H1 (cell line): ENCODE measurements at regions not wholly inside any gene's neighbourhood (a gene's known extent, or its start where the extent isn't known, plus 50 kb on each side); places are given as distances from the start of the nearest gene placed in this dataset.
A peak's percentile ranks its signal among the peaks of the same experiment; 100 is the strongest.

Experiments
- CTCF ChIA-PET: fragments of 300-600 bp; sonication (Branson Sonifier 250); formaldehyde crosslinking; loops from one replicate; lab custom pipeline; 2021; ENCODE audit not compliant: partially characterized antibody; lab: Charles Lee
- POLR2A ChIA-PET: fragments of 300-600 bp; sonication (Branson Sonifier 250); formaldehyde crosslinking; loops from one replicate; lab custom pipeline; 2021; ENCODE audit warnings: inconsistent platforms; ENCODE audit not compliant: partially characterized antibody; lab: Charles Lee
- DNase-seq, 2 experiments: peaks; one replicate each; pipeline versions ENCODE4 v3.0.0 to v3.0.0-alpha.2; 2010 to 2022; ENCODE audit warnings: low spot score in 2 of 2, low read depth in 1 of 2, mixed read lengths in 1 of 2
- FAIRE-seq: peaks from 2 replicates; lab custom pipeline; 2011; peaks lifted over from hg19 to GRCh38; lab: Jason Lieb, UNC
- H2AFZ ChIP-seq: 2 replicates; pipeline ENCODE4 v1.8.1; 2012; ENCODE audit warnings: low read length, inconsistent platforms
- H2AK5ac ChIP-seq: 2 replicates; pipeline ENCODE4 v1.6.1; 2013; ENCODE audit warnings: low read depth, low read length
- H2BK120ac ChIP-seq: replicated peaks from 2 replicates; pipeline ENCODE3; 2013; ENCODE audit warnings: low read depth, low read length, inconsistent platforms
- H2BK12ac ChIP-seq: 2 replicates; pipeline ENCODE4 v1.6.1; 2013; ENCODE audit warnings: low read depth, low read length
- H2BK15ac ChIP-seq: 2 replicates; pipeline ENCODE4 v1.6.1; 2013; ENCODE audit warnings: low read length
- H2BK20ac ChIP-seq: 2 replicates; pipeline ENCODE4 v1.6.1; 2013; ENCODE audit warnings: low read length
- H2BK5ac ChIP-seq: 2 replicates; pipeline ENCODE4 v1.6.1; 2013; ENCODE audit warnings: low read depth, low read length
- H3K14ac ChIP-seq: 2 replicates; pipeline ENCODE4 v1.6.1; 2013; ENCODE audit warnings: inconsistent platforms; ENCODE audit not compliant: insufficient read length
- H3K18ac ChIP-seq: 2 replicates; pipeline ENCODE4 v1.6.1; 2013; ENCODE audit warnings: low read length; ENCODE audit errors: extremely low read depth
- H3K23ac ChIP-seq: 2 replicates; pipeline ENCODE4 v1.6.1; 2013; ENCODE audit warnings: inconsistent platforms; ENCODE audit not compliant: insufficient read length
- H3K23me2 ChIP-seq: 2 replicates; pipeline ENCODE4 v1.6.1; 2013; ENCODE audit warnings: low read depth, low read length
- H3K27ac ChIP-seq: 2 replicates; pipeline ENCODE4 v1.6.1; 2011; ENCODE audit warnings: low read depth, low read length, inconsistent platforms
- H3K27me3 ChIP-seq, 4 experiments: replicated peaks in 1 of 4; 1 replicate in 1 of 4; 2 replicates in 3 of 4; pipeline versions ENCODE4 v1.6.1 to v1.8.1; 2011 to 2013; ENCODE audit warnings: low read length in 3 of 4, mild to moderate bottlenecking in 3 of 4, inconsistent platforms in 2 of 4, mixed read lengths in 2 of 4, moderate library complexity in 1 of 4; ENCODE audit not compliant: control insufficient read depth in 3 of 4, insufficient read depth in 3 of 4; ENCODE audit errors: extremely low read depth in 1 of 4
- H3K36me3 ChIP-seq, 4 experiments: 2 replicates each; pipeline versions ENCODE4 v1.6.1 to v1.8.1; 2011 to 2013; ENCODE audit warnings: mild to moderate bottlenecking in 4 of 4, low read length in 3 of 4, moderate library complexity in 2 of 4, control low read depth in 1 of 4, inconsistent platforms in 1 of 4; ENCODE audit not compliant: insufficient read depth in 4 of 4, control insufficient read depth in 2 of 4
- H3K4ac ChIP-seq: replicated peaks from 2 replicates; pipeline ENCODE3; 2013; ENCODE audit warnings: low read length, low read depth, mixed read lengths, inconsistent platforms; ENCODE audit not compliant: insufficient read length
- H3K4me1 ChIP-seq, 4 experiments: replicated peaks in 1 of 4; 1 replicate in 1 of 4; 2 replicates in 3 of 4; pipeline versions ENCODE4 v1.6.1 to v1.8.1; 2011 to 2013; ENCODE audit warnings: low read length in 3 of 4, inconsistent platforms in 2 of 4, mixed read lengths in 1 of 4; ENCODE audit not compliant: insufficient read depth in 4 of 4, control insufficient read depth in 3 of 4
- H3K4me2 ChIP-seq, 2 experiments: 2 replicates each; pipeline versions ENCODE4 v1.6.1 to v1.8.1; 2011 to 2013; ENCODE audit warnings: low read depth in 2 of 2, low read length in 2 of 2, control low read depth in 1 of 2, inconsistent platforms in 1 of 2, mild to moderate bottlenecking in 1 of 2; ENCODE audit not compliant: insufficient read depth in 1 of 2
- H3K4me3 ChIP-seq, 4 experiments: fragments of 200-600, 300-600 bp in 1 of 4; sonication (generic), shearing (Covaris generic), sonication (Bioruptor Twin) in 1 of 4; 2 replicates each; pipeline versions ENCODE4 v1.5.1 to v1.8.1; 2011 to 2016; ENCODE audit warnings: low read length in 4 of 4, low read depth in 3 of 4, control low read depth in 2 of 4, inconsistent platforms in 2 of 4, mild to moderate bottlenecking in 2 of 4, mixed read lengths in 1 of 4, moderate library complexity in 1 of 4; ENCODE audit not compliant: insufficient read depth in 2 of 4; ENCODE audit errors: extremely low read depth in 1 of 4
- H3K56ac ChIP-seq: replicated peaks from 2 replicates; pipeline ENCODE3; 2013; ENCODE audit warnings: low read depth, mild to moderate bottlenecking, mixed read lengths, low read length, inconsistent platforms; ENCODE audit not compliant: insufficient read length
- H3K79me1 ChIP-seq: 2 replicates; pipeline ENCODE4 v1.6.1; 2013; ENCODE audit warnings: low read depth, low read length, control low read depth
- H3K79me2 ChIP-seq, 2 experiments: 2 replicates each; pipeline versions ENCODE4 v1.6.1 to v1.8.1; 2012 to 2013; ENCODE audit warnings: low read length in 2 of 2, mild to moderate bottlenecking in 2 of 2, inconsistent platforms in 1 of 2; ENCODE audit not compliant: insufficient read depth in 2 of 2, control insufficient read depth in 1 of 2
- H3K9ac ChIP-seq, 4 experiments: replicated peaks in 1 of 4; 1 replicate in 1 of 4; 2 replicates in 3 of 4; pipeline versions ENCODE4 v1.6.1 to v1.8.1; 2011 to 2013; ENCODE audit warnings: low read depth in 3 of 4, low read length in 3 of 4, control low read depth in 2 of 4, mild to moderate bottlenecking in 2 of 4, moderate library complexity in 2 of 4, inconsistent platforms in 1 of 4; ENCODE audit errors: extremely low read depth in 1 of 4
- H3K9me3 ChIP-seq, 2 experiments: 2 replicates each; pipeline versions ENCODE4 v1.6.1 to v1.8.1; 2012 to 2013; ENCODE audit warnings: mild to moderate bottlenecking in 2 of 2, moderate library complexity in 2 of 2, control low read depth in 1 of 2, inconsistent platforms in 1 of 2, low read depth in 1 of 2, low read length in 1 of 2, mixed read lengths in 1 of 2; ENCODE audit not compliant: insufficient read depth in 2 of 2
- H4K20me1 ChIP-seq, 2 experiments: replicated peaks in 1 of 2; 2 replicates each; pipeline versions ENCODE3 to v1.8.1; 2011 to 2013; ENCODE audit warnings: inconsistent platforms in 2 of 2, low read length in 2 of 2, mild to moderate bottlenecking in 1 of 2; ENCODE audit not compliant: insufficient read depth in 2 of 2, control insufficient read depth in 1 of 2
- H4K5ac ChIP-seq: 2 replicates; pipeline ENCODE4 v1.6.1; 2013; ENCODE audit warnings: low read length, low read depth, mixed read lengths, inconsistent platforms; ENCODE audit not compliant: insufficient read length
- H4K8ac ChIP-seq: 2 replicates; pipeline ENCODE4 v1.8.0; 2013; ENCODE audit warnings: mild to moderate bottlenecking, moderate library complexity, low read length, inconsistent platforms; ENCODE audit not compliant: insufficient read depth; ENCODE audit errors: extremely low read depth
- H4K91ac ChIP-seq: replicated peaks from 2 replicates; pipeline ENCODE3; 2013; ENCODE audit warnings: low read length, mixed read lengths, inconsistent platforms; ENCODE audit not compliant: insufficient read length
- CBX5 ChIP-seq: fragments of 300-800, 300-1000 bp; sonication (generic); IDR thresholded peaks from 2 replicates; pipeline ENCODE4 v1.7.1; 2016; ENCODE audit warnings: antibody characterized with exemption, low read length, low read depth
- CEBPB ChIP-seq: IDR thresholded peaks from 2 replicates; pipeline ENCODE4 v1.6.1; 2012; ENCODE audit warnings: low read depth, low read length
- EZH2 ChIP-seq: fragments of 200-600 bp; sonication (generic); IDR thresholded peaks from 2 replicates; pipeline ENCODE4 v1.7.1; 2012; ENCODE audit warnings: low read depth, mild to moderate bottlenecking, moderate library complexity, low read length, inconsistent platforms; ENCODE audit not compliant: severe bottlenecking
- KDM1A ChIP-seq: fragments of 200-600, 300-600 bp; sonication (generic); IDR thresholded peaks from 2 replicates; pipeline ENCODE4 v1.7.1; 2016; ENCODE audit warnings: mild to moderate bottlenecking, low read length, borderline replicate concordance
- KDM4A ChIP-seq: IDR thresholded peaks from one replicate; pipeline ENCODE4 v1.7.1; 2012; ENCODE audit warnings: low read depth, mild to moderate bottlenecking, moderate library complexity, low read length, inconsistent platforms; ENCODE audit not compliant: severe bottlenecking
- POLR2AphosphoS5 ChIP-seq: IDR thresholded peaks from 2 replicates; pipeline ENCODE4 v1.6.1; 2011; ENCODE audit warnings: low read depth, low read length
- POU5F1 ChIP-seq: IDR thresholded peaks from 2 replicates; pipeline ENCODE4 v1.6.1; 2011; ENCODE audit warnings: low read depth, mild to moderate bottlenecking, low read length, moderate library complexity
- RNF2 ChIP-seq: fragments of 200-900, 300-1000 bp; sonication (generic); IDR thresholded peaks from 2 replicates; pipeline ENCODE4 v1.7.1; 2016; ENCODE audit warnings: borderline replicate concordance, low read depth, mild to moderate bottlenecking, antibody characterized with exemption, low read length; ENCODE audit not compliant: poor library complexity, severe bottlenecking; ENCODE audit errors: missing control alignments
- SAP30 ChIP-seq: fragments of 300-600 bp; sonication (generic); IDR thresholded peaks from 2 replicates; pipeline ENCODE4 v1.7.1; 2012; ENCODE audit warnings: low read length, moderate library complexity, mild to moderate bottlenecking, inconsistent platforms; ENCODE audit not compliant: insufficient read depth, insufficient replicate concordance
- SUZ12 ChIP-seq: fragments of 200-600 bp; sonication (generic); IDR thresholded peaks from 2 replicates; pipeline ENCODE4 v1.6.1; 2012; ENCODE audit warnings: mild to moderate bottlenecking, inconsistent platforms, low read length, moderate library complexity, mixed read lengths
- TAF1 ChIP-seq: IDR thresholded peaks from 2 replicates; pipeline ENCODE4 v1.6.1; 2011; ENCODE audit warnings: mild to moderate bottlenecking, low read depth, low read length
- WGBS, 2 experiments: shearing (Covaris generic) in 1 of 2; methylation state at CpG; one replicate each; pipeline versions ENCODE4 v1.1.6 to v1.1.7; 2013 to 2015; ENCODE audit warnings: low lambda C conversion rate in 2 of 2, mixed read lengths in 2 of 2, inconsistent platforms in 1 of 2, low coverage in 1 of 2, missing lambda C conversion rate in 1 of 2; ENCODE audit not compliant: insufficient replicate concordance in 2 of 2, insufficient coverage in 1 of 2, insufficient read length in 1 of 2; ENCODE audit errors: extremely low coverage in 1 of 2, missing lambda C conversion rate in 1 of 2; 5-methylcytosine and 5-hydroxymethylcytosine counted together
- TF ChIP-seq, protein P1 (sequence below): IDR thresholded peaks from 2 replicates; pipeline ENCODE4 v1.6.1; 2012; ENCODE audit warnings: low read length, inconsistent platforms

DNA sequence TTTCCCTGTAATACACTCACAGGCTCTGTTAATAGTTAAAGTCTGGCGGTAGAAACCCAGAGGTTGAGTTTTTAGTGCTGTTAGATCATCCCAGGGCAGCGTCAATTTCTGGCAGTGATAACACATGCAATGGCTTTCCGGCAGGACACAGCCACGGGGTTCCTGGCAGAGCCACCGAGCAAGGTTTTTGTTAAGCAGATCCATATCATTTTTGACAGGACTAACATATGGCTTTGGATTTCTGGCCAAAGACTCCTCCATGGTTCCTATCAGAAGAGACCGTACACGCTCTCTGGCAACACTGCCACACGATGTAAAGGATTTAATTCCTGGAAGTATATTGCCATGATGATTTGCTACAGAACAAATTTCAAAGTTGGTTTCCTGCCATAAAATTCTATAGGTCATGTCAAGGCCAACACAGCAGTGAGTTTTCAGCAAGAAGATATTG lies 854.3 kb downstream of the LRRTM4 start:
- no peak overlapping the region for H3K18ac ChIP-seq
- H3K4me3 ChIP-seq: no peak overlapping the region
- no peak overlapping the region for H3K4ac ChIP-seq
- no peaks in the 10 kb centered on the region for H3K27me3 ChIP-seq
- no peak overlapping the region for H3K4me2 ChIP-seq
- no peak overlapping the region for H3K23ac ChIP-seq
- DNase-seq (no peak), FAIRE-seq (no peak)
- H2BK15ac ChIP-seq: no peak overlapping the region
- H2BK120ac ChIP-seq: no peak overlapping the region
- H3K9ac ChIP-seq: no peak overlapping the region
- H2AFZ ChIP-seq: peak overlapping the region; percentile 84; the same call in 1 of the 2 replicates
- no peaks in the 10 kb centered on the region for H3K36me3 ChIP-seq
- H3K56ac ChIP-seq: no peak overlapping the region
- no peaks in the 10 kb centered on the region for H3K23me2 ChIP-seq
- H2BK20ac ChIP-seq: no peak overlapping the region
- ChIA-PET CTCF (interaction anchor here (1.3 kb wide), 1 partner anchor 8 kb away, joined by 3 read pairs; no protein-coding TSS in a partner anchor), POLR2A (no interaction called here)
- no peak overlapping the region for H3K27ac ChIP-seq
- H4K5ac ChIP-seq: no peak overlapping the region
- no peak overlapping the region for H4K91ac ChIP-seq
- 93% methylated on average over 8 of the region's 8 CpGs; no CpG with 5 or more reads in 1 of the 2 experiments for WGBS, 2 experiments
- H3K9me3 ChIP-seq: no peaks in the 10 kb centered on the region
- H4K20me1 ChIP-seq: no peaks in the 10 kb centered on the region
- no peak overlapping the region for H2BK5ac ChIP-seq
- no peaks in the 10 kb centered on the region for H3K79me2 ChIP-seq
- no peak overlapping the region for H3K14ac ChIP-seq
- TF ChIP-seq KDM1A: no peak
- no peak for TF ChIP-seq CBX5
- TF ChIP-seq POLR2AphosphoS5: no peak
- TF ChIP-seq EZH2: no peak
- TF ChIP-seq, protein P1, sequence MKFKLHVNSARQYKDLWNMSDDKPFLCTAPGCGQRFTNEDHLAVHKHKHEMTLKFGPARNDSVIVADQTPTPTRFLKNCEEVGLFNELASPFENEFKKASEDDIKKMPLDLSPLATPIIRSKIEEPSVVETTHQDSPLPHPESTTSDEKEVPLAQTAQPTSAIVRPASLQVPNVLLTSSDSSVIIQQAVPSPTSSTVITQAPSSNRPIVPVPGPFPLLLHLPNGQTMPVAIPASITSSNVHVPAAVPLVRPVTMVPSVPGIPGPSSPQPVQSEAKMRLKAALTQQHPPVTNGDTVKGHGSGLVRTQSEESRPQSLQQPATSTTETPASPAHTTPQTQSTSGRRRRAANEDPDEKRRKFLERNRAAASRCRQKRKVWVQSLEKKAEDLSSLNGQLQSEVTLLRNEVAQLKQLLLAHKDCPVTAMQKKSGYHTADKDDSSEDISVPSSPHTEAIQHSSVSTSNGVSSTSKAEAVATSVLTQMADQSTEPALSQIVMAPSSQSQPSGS: no peak
- no peak for TF ChIP-seq POU5F1
- TF ChIP-seq KDM4A: no peak
- no peak for TF ChIP-seq CEBPB
- no peak for TF ChIP-seq SAP30
- TF ChIP-seq TAF1: no peak
- TF ChIP-seq RNF2: no peak
- no peak for TF ChIP-seq SUZ12
- no peaks in the 10 kb centered on the region for H3K79me1 ChIP-seq
- no peak overlapping the region for H2BK12ac ChIP-seq
- no peak overlapping the region for H4K8ac ChIP-seq
- H3K4me1 ChIP-seq: no peaks in the 10 kb centered on the region; a peak in 1 of 7 replicates
- no peak overlapping the region for H2AK5ac ChIP-seq
